ENCODE measurements at regions not wholly inside any gene's neighbourhood (a gene's known extent, or its start where the extent isn't known, plus 50 kb on each side); places are given as distances from the start of the nearest gene placed in this dataset.

- peaks cover 6% of the 10 kb centered on the region for H3K27me3 ChIP-seq (ENCODE audit: control insufficient read depth, insufficient read depth, low read length)
- no peak overlapping the region for H3K27ac ChIP-seq (ENCODE audit: low read length)
- no peak overlapping the region for H3K27ac Mint-ChIP-seq
- no peaks in the 10 kb centered on the region for H3K4me1 Mint-ChIP-seq
- H3K4me3 Mint-ChIP-seq, result no peak overlapping the region
- H3K9me3 Mint-ChIP-seq, result peaks cover 5 to 10% of the 10 kb centered on the region in 2 donors
- peaks cover 11% of the 10 kb centered on the region for H3K9me3 ChIP-seq (ENCODE audit: control insufficient read depth, insufficient read depth, low read length)
- H3K36me3 Mint-ChIP-seq, result peaks cover 7% of the 10 kb centered on the region
- no peak for DNase-seq
- no CpG with 5 or more reads among the region's 2 CpGs for WGBS (ENCODE audit: insufficient coverage)
- TF ChIP-seq, protein P1, sequence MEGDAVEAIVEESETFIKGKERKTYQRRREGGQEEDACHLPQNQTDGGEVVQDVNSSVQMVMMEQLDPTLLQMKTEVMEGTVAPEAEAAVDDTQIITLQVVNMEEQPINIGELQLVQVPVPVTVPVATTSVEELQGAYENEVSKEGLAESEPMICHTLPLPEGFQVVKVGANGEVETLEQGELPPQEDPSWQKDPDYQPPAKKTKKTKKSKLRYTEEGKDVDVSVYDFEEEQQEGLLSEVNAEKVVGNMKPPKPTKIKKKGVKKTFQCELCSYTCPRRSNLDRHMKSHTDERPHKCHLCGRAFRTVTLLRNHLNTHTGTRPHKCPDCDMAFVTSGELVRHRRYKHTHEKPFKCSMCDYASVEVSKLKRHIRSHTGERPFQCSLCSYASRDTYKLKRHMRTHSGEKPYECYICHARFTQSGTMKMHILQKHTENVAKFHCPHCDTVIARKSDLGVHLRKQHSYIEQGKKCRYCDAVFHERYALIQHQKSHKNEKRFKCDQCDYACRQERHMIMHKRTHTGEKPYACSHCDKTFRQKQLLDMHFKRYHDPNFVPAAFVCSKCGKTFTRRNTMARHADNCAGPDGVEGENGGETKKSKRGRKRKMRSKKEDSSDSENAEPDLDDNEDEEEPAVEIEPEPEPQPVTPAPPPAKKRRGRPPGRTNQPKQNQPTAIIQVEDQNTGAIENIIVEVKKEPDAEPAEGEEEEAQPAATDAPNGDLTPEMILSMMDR (IDR thresholded peaks at IDR 0.05), result no peak
- no peak overlapping the region for H3K4me3 ChIP-seq (ENCODE audit: low read length)
- no peak for ATAC-seq
- H3K27me3 Mint-ChIP-seq (ENCODE audit: low read depth in 2 of 2), result peaks cover 22 to 26% of the 10 kb centered on the region in 2 donors
- intact Hi-C loops (cut with micrococcal nuclease), result no loop called here
- no peaks in the 10 kb centered on the region for H3K36me3 ChIP-seq (ENCODE audit: control insufficient read depth, insufficient read depth, low read length)
- peaks cover 6% of the 10 kb centered on the region for H3K4me1 ChIP-seq (ENCODE audit: control insufficient read depth, insufficient read depth, low read length)
These were observed 140.3 kb downstream of the NDUFA10 start for GRCh38 chr2:239884875-239885274.

- peaks cover 25% of the 10 kb centered on the region in 2 donors for H3K27me3 Mint-ChIP-seq (ENCODE audit: low read depth in 2 of 2)
- H3K9me3 Mint-ChIP-seq, result peaks cover 5 to 10% of the 10 kb centered on the region in 2 donors
- DNase-seq, result no peak
- H3K27ac Mint-ChIP-seq, result no peak overlapping the region
- Histone ChIP-seq H3K36me3 (ENCODE audit: control insufficient read depth, insufficient read depth, low read length) (no peaks in the 10 kb centered on the region), H3K27ac (ENCODE audit: low read length) (no peak overlapping the region), H3K4me1 (ENCODE audit: control insufficient read depth, insufficient read depth, low read length) (peaks cover 6% of the 10 kb centered on the region), H3K27me3 (ENCODE audit: control insufficient read depth, insufficient read depth, low read length) (peaks cover 6% of the 10 kb centered on the region), H3K9me3 (ENCODE audit: control insufficient read depth, insufficient read depth, low read length) (peaks cover 11% of the 10 kb centered on the region), H3K4me3 (ENCODE audit: low read length) (no peak overlapping the region)
- peaks cover 7% of the 10 kb centered on the region for H3K36me3 Mint-ChIP-seq
- ATAC-seq, result no peak
- TF ChIP-seq, protein P1 (IDR thresholded peaks at IDR 0.05), result no peak
- intact Hi-C loops (cut with micrococcal nuclease), result no loop called here
- H3K4me1 Mint-ChIP-seq, result no peaks in the 10 kb centered on the region
- 90% methylated on average over 5 of the region's 5 CpGs for WGBS (ENCODE audit: insufficient coverage)
- no peak overlapping the region for H3K4me3 Mint-ChIP-seq
These were observed 141.1 kb downstream of the NDUFA10 start for GRCh38 chr2:239884051-239884405.

DNA sequence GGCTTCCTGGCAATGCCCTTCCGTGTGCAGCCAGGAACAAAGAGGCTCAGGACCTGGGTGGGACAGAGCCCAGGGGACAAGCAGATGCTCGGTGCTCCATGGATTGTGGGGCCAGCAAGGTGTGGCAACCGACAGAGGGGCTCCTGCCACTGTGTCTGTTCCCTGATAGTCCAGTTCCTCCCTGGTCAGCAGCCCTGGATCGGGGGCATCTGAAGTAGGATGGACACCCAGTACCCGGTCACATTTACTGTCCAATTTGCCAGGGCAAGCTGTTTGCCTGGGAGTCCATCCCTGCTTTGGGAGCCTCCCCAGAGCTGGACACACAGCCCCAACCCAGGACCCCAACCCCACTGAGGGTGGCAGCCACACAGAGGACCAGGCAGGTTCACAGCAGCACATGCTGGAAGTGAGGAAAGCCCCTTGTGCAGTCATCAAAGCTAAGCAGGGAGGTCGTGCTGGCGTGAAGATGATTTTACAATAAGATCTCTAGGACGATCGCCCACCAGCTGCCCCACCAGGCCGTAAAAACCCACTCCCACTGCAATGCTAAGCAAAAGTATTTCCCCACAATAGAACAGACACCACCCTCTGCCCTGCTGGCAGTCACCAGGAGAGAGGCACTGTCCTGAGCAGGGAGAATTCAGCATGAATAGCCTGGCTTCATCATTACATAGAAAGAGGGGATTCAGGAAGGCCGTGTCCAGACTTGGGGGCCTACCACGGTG, 141.7 kb downstream of the NDUFA10 start:
- Histone ChIP-seq H3K9me3 (ENCODE audit: control insufficient read depth, insufficient read depth, low read length) (peaks cover 11% of the 10 kb centered on the region), H3K4me1 (ENCODE audit: control insufficient read depth, insufficient read depth, low read length) (peaks cover 6% of the 10 kb centered on the region), H3K27me3 (ENCODE audit: control insufficient read depth, insufficient read depth, low read length) (peaks cover 6% of the 10 kb centered on the region), H3K4me3 (ENCODE audit: low read length) (no peak overlapping the region), H3K27ac (ENCODE audit: low read length) (no peak overlapping the region), H3K36me3 (ENCODE audit: control insufficient read depth, insufficient read depth, low read length) (no peaks in the 10 kb centered on the region)
- peaks cover 7% of the 10 kb centered on the region for H3K36me3 Mint-ChIP-seq
- no peaks in the 10 kb centered on the region for H3K4me1 Mint-ChIP-seq
- intact Hi-C loops (cut with micrococcal nuclease), result no loop called here
- DNase-seq (no peak), ATAC-seq (no peak)
- TF ChIP-seq, protein P1 (IDR thresholded peaks at IDR 0.05), result no peak
- no peak overlapping the region for H3K4me3 Mint-ChIP-seq
- no peak overlapping the region for H3K27ac Mint-ChIP-seq
- peaks cover 5 to 10% of the 10 kb centered on the region in 2 donors for H3K9me3 Mint-ChIP-seq
- 85% methylated on average over 12 of the region's 12 CpGs for WGBS (ENCODE audit: insufficient coverage)
- peaks cover 25% of the 10 kb centered on the region in 2 donors for H3K27me3 Mint-ChIP-seq (ENCODE audit: low read depth in 2 of 2)

- Histone ChIP-seq H3K27ac (ENCODE audit: low read length) (no peak overlapping the region), H3K27me3 (ENCODE audit: control insufficient read depth, insufficient read depth, low read length) (peaks cover 6% of the 10 kb centered on the region), H3K4me3 (ENCODE audit: low read length) (no peak overlapping the region), H3K4me1 (ENCODE audit: control insufficient read depth, insufficient read depth, low read length) (peaks cover 6% of the 10 kb centered on the region), H3K36me3 (ENCODE audit: control insufficient read depth, insufficient read depth, low read length) (no peaks in the 10 kb centered on the region), H3K9me3 (ENCODE audit: control insufficient read depth, insufficient read depth, low read length) (peaks cover 11% of the 10 kb centered on the region)
- H3K4me3 Mint-ChIP-seq, result no peak overlapping the region
- DNase-seq (no peak), ATAC-seq (no peak)
- peaks cover 25 to 28% of the 10 kb centered on the region in 2 donors for H3K27me3 Mint-ChIP-seq (ENCODE audit: low read depth in 2 of 2)
- WGBS (ENCODE audit: insufficient coverage), result 87% methylated on average over 4 of the region's 4 CpGs
- H3K4me1 Mint-ChIP-seq, result no peaks in the 10 kb centered on the region
- H3K36me3 Mint-ChIP-seq, result peaks cover 7% of the 10 kb centered on the region
- intact Hi-C loops (cut with micrococcal nuclease), result loop anchor here (1.0 kb wide), 1 partner anchor 847 kb away; no protein-coding TSS in a partner anchor
- no peak overlapping the region for H3K27ac Mint-ChIP-seq
- TF ChIP-seq, protein P1 (IDR thresholded peaks at IDR 0.05), result no peak
- peaks cover 5 to 10% of the 10 kb centered on the region in 2 donors for H3K9me3 Mint-ChIP-seq
These were observed 142.4 kb downstream of the NDUFA10 start for GRCh38 chr2:239882781-239883180.
